ENCODE measurements at regions not wholly inside any gene's neighbourhood (a gene's known extent, or its start where the extent isn't known, plus 50 kb on each side); places are given as distances from the start of the nearest gene placed in this dataset.

DNA sequence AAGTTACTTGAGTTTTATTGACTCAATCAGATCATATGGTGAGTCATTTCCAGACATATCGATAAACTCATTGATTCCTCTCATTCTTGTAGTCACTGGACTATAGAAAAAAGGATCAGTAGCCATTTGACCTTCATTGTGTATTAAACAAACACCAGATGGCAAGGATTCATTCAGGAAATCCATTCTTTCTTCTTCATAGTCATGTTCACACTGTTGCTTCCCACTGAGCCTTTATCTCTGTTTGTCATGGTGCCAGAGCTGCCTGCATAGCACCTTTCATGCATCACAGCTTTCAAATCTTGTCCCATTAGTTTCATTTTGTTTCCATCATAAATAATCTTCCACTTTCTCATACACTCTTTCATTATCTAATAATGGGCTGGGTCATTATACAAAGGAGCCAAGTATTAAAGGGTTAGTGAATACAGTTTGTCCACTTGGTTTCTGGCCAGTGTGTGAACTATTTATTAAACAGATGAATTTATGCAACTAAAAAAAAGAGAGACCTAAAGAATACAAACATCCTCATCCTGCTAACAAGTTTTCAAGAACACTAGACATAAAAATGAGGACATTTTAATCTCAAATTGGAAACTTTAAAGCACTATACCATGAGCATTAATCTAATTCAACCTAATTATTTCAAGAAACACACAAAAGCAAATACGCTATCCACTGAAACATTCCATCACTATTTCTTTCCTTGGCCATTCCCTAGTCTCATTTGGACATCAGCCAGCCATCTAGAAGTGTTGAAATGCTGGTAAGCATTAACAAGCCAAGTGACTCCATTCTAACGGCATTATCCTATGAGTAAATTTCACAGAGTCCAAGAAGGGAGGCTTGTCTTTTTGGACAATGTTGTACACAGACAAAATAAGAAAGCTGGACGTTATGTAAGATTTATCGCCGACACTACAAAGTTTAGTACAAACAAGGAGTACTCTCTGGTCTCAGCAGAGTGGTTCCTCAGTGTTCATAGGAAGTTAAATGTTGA is 476.5 kb downstream of the FOXG1 start:
- Mint-ChIP-seq H3K4me1 (ENCODE audit: low read depth) (no peaks in the 10 kb centered on the region), H3K27ac (no peak overlapping the region), H3K27me3 (no peaks in the 10 kb centered on the region), H3K4me3 (no peak overlapping the region), H3K36me3 (ENCODE audit: low read depth) (no peaks in the 10 kb centered on the region), H3K9me3 (peaks cover 14% of the 10 kb centered on the region)
- no peak overlapping the region for H3K4me3 ChIP-seq (ENCODE audit: low read length)
- intact Hi-C loops (cut with DNase I, micrococcal nuclease) = no loop called here
- no peaks in the 10 kb centered on the region for H3K36me3 ChIP-seq (ENCODE audit: insufficient read depth, low read length)
- ChIA-PET CTCF (no interaction called here), POLR2A (no interaction called here)
- no peaks in the 10 kb centered on the region for H3K4me1 ChIP-seq (ENCODE audit: insufficient read depth, low read length)
- no peak overlapping the region for H3K27ac ChIP-seq (ENCODE audit: low read depth in 1 of 2, low read length in 2 of 2)
- no peaks in the 10 kb centered on the region for H3K27me3 ChIP-seq (ENCODE audit: control insufficient read depth in 1 of 2, insufficient read depth in 2 of 2, low read length in 2 of 2)
- TF ChIP-seq CTCF (IDR thresholded peaks at IDR 0.05) = no peak
- H3K9me3 ChIP-seq (ENCODE audit: control insufficient read depth in 1 of 2, insufficient read depth in 1 of 2, low read length in 2 of 2) = peaks cover 0 to 10% of the 10 kb centered on the region in 2 experiments
- DNase-seq = no peak
- no peak for ATAC-seq (ENCODE audit: poor library complexity)

DNA sequence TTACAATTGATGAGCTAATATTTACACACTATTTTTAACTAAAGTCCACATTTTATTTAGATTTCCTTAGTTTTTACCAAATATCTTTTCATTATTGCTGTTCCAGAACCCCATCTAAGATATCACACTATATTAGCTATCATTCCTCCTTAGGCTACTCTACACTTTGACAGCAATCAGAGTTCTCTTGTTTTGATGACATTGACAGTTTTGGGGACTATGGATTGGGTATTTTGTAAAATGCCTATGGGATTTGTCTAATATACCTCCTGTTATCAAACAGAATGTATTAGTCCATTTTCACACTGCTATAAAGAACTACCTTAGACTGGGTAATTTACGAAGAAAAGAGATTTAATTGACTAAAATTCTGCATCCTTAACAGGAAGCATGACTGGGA is 489.1 kb downstream of the FOXG1 start:
- peaks cover 0 to 7% of the 10 kb centered on the region in 2 experiments for H3K9me3 ChIP-seq (ENCODE audit: control insufficient read depth in 1 of 2, insufficient read depth in 1 of 2, low read length in 2 of 2)
- intact Hi-C loops (cut with DNase I, micrococcal nuclease) = no loop called here

GRCh38 chr14:29262979-29263378 is 496.4 kb downstream of the FOXG1 start:
- Histone ChIP-seq H3K36me3 (ENCODE audit: insufficient read depth, low read length) (no peaks in the 10 kb centered on the region), H3K4me1 (ENCODE audit: insufficient read depth, low read length) (no peaks in the 10 kb centered on the region), H3K27me3 (ENCODE audit: control insufficient read depth in 1 of 2, insufficient read depth in 2 of 2, low read length in 2 of 2) (no peaks in the 10 kb centered on the region), H3K27ac (ENCODE audit: low read depth in 1 of 2, low read length in 2 of 2) (no peak overlapping the region), H3K9me3 (ENCODE audit: control insufficient read depth in 1 of 2, insufficient read depth in 1 of 2, low read length in 2 of 2) (peaks cover 0 to 5% of the 10 kb centered on the region in 2 experiments), H3K4me3 (ENCODE audit: low read length) (no peak overlapping the region)
- no peak overlapping the region for H3K27ac Mint-ChIP-seq
- peaks cover 22% of the 10 kb centered on the region for H3K9me3 Mint-ChIP-seq
- intact Hi-C loops (cut with DNase I, micrococcal nuclease) = no loop called here
- ATAC-seq (ENCODE audit: poor library complexity) (no peak), DNase-seq (no peak)
- no peaks in the 10 kb centered on the region for H3K36me3 Mint-ChIP-seq (ENCODE audit: low read depth)
- H3K4me1 Mint-ChIP-seq (ENCODE audit: low read depth) = no peaks in the 10 kb centered on the region
- no peaks in the 10 kb centered on the region for H3K27me3 Mint-ChIP-seq
- CTCF ChIA-PET = no interaction called here
- no peak for TF ChIP-seq CTCF (IDR thresholded peaks at IDR 0.05)
- H3K4me3 Mint-ChIP-seq = no peak overlapping the region
- POLR2A ChIA-PET = no interaction called here

More for the DNA sequence above, 489.1 kb downstream of the FOXG1 start:
- Mint-ChIP-seq H3K4me3 (no peak overlapping the region), H3K4me1 (ENCODE audit: low read depth) (no peaks in the 10 kb centered on the region), H3K27me3 (no peaks in the 10 kb centered on the region), H3K36me3 (ENCODE audit: low read depth) (no peaks in the 10 kb centered on the region), H3K27ac (no peak overlapping the region), H3K9me3 (peaks cover 14% of the 10 kb centered on the region)
- Histone ChIP-seq H3K36me3 (ENCODE audit: insufficient read depth, low read length) (no peaks in the 10 kb centered on the region), H3K4me1 (ENCODE audit: insufficient read depth, low read length) (no peaks in the 10 kb centered on the region), H3K27ac (ENCODE audit: low read depth in 1 of 2, low read length in 2 of 2) (no peak overlapping the region), H3K27me3 (ENCODE audit: control insufficient read depth in 1 of 2, insufficient read depth in 2 of 2, low read length in 2 of 2) (no peaks in the 10 kb centered on the region), H3K4me3 (ENCODE audit: low read length) (no peak overlapping the region)
- CTCF ChIA-PET = no interaction called here
- POLR2A ChIA-PET = no interaction called here
- TF ChIP-seq CTCF (IDR thresholded peaks at IDR 0.05) = no peak
- ATAC-seq (ENCODE audit: poor library complexity) (no peak), DNase-seq (no peak)
